ENCODE measurements at regions not wholly inside any gene's neighbourhood (a gene's known extent, or its start where the extent isn't known, plus 50 kb on each side); places are given as distances from the start of the nearest gene placed in this dataset.

DNA sequence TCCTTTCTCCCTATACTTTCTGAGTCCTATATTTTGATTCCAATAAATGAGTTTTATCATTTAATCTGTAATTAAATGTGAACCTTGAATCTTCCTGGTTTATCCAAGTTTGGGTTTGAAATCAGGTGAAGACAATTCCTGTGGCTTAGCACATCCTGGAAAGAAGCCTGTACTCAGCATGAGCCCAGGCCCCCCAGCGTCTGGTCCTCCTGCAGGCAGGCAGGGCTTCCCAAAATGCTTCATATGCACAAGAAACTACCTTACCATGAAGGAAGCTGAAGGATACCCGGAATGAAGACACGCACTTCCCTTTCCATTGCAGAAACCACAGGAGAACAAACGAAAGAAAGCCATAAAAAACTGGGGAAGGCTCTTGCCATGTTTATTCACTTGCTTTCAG is 157.4 kb upstream of the PDE10A start:
- no peaks in the 10 kb centered on the region for H3K9me3 ChIP-seq (ENCODE audit: control insufficient read depth in 2 of 3, low read length in 3 of 3)

DNA sequence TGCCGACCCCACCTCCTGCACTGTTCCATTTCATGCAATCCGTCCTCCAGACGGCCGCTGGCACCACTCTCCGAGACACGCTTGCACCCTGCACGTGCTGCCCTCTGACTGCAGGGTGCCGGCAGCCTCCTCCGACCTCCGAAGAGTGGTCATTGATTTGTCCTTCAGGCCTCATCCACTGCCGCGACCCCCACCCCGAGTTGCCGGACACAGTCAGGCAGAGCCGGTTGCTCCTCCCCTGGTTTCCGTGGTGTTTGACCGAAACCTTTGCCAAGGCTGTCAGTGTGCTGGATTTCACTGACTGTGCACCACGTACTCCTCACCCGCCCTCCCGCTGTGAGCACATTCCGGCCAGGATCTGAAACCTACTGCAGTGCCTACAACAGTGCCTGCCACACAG is 156.4 kb upstream of the PDE10A start:
- H3K36me3 Mint-ChIP-seq, result peaks cover 0 to 4% (median 0%) of the 10 kb centered on the region in 5 donors
- CTCF ChIA-PET, result no interaction called here
- Histone ChIP-seq H3K4me3 (ENCODE audit: low read length) (no peak overlapping the region), H3K4me1 (ENCODE audit: control insufficient read depth in 2 of 2, insufficient read depth in 2 of 2, low read length in 2 of 2) (no peaks in the 10 kb centered on the region), H3K27ac (ENCODE audit: low read depth, low read length) (no peak overlapping the region), H3K36me3 (ENCODE audit: control insufficient read depth in 2 of 3, insufficient read depth in 3 of 3, low read length in 3 of 3) (no peaks in the 10 kb centered on the region), H3K9me3 (ENCODE audit: control insufficient read depth in 2 of 3, low read length in 3 of 3) (no peaks in the 10 kb centered on the region), H3K27me3 (ENCODE audit: control insufficient read depth in 2 of 2, insufficient read depth in 2 of 2, low read length in 2 of 2) (no peaks in the 10 kb centered on the region)
- peaks cover 32 to 60% (median 53%) of the 10 kb centered on the region in 5 donors for H3K27me3 Mint-ChIP-seq
- POLR2A ChIA-PET, result no interaction called here
- peaks cover 0 to 12% (median 0%) of the 10 kb centered on the region in 7 donors for H3K4me1 Mint-ChIP-seq
- H3K4me3 Mint-ChIP-seq, result no peak overlapping the region
- intact Hi-C loops (cut with micrococcal nuclease), result no loop called here
- DNase-seq, result no peak
- no peaks in the 10 kb centered on the region for H3K9me3 Mint-ChIP-seq
- no peak for ATAC-seq
- H3K27ac Mint-ChIP-seq, result no peak overlapping the region

More for the DNA sequence above, 157.4 kb upstream of the PDE10A start:
- Mint-ChIP-seq H3K4me1 (peaks cover 0 to 12% (median 0%) of the 10 kb centered on the region in 7 donors), H3K36me3 (no peaks in the 10 kb centered on the region), H3K9me3 (peaks cover 0 to 2% (median 0%) of the 10 kb centered on the region in 11 donors), H3K4me3 (no peak overlapping the region), H3K27ac (no peak overlapping the region), H3K27me3 (peaks cover 32 to 50% (median 44%) of the 10 kb centered on the region in 5 donors)
- Histone ChIP-seq H3K4me1 (ENCODE audit: control insufficient read depth in 2 of 2, insufficient read depth in 2 of 2, low read length in 2 of 2) (no peaks in the 10 kb centered on the region), H3K27me3 (ENCODE audit: control insufficient read depth in 2 of 2, insufficient read depth in 2 of 2, low read length in 2 of 2) (no peaks in the 10 kb centered on the region), H3K4me3 (ENCODE audit: low read length) (no peak overlapping the region), H3K27ac (ENCODE audit: low read depth, low read length) (no peak overlapping the region), H3K36me3 (ENCODE audit: control insufficient read depth in 2 of 3, insufficient read depth in 3 of 3, low read length in 3 of 3) (no peaks in the 10 kb centered on the region)
- intact Hi-C loops (cut with micrococcal nuclease), result no loop called here
- ChIA-PET CTCF (interaction anchor here (0.6 kb wide), 1 partner anchor 233 kb away, joined by 3 read pairs; no protein-coding TSS in a partner anchor), POLR2A (no interaction called here)
- ATAC-seq, result no peak
- DNase-seq, result no peak

DNA sequence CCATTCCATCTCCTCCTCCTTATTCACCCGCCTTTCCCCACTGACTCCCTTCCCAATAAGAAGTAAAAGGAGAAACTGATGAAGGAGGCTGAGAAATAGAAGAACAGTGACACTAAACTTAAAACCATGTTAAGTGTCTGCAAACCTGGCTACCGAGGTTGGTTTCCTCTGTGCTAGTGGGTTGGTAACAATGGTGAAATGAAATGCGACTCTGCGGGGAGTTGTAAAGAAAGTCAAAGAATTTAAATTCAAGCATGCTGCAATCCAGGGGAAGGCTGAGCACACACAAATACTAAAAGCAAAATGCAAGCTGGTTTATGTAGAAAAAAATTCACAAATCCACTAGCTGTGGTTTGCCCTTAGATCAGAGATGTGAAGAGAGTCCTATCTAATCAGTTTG is 155.2 kb upstream of the PDE10A start:
- POLR2A ChIA-PET, result no interaction called here
- ATAC-seq (no peak), DNase-seq (no peak)
- no peaks in the 10 kb centered on the region for H3K36me3 ChIP-seq (ENCODE audit: control insufficient read depth in 2 of 3, insufficient read depth in 3 of 3, low read length in 3 of 3)
- Mint-ChIP-seq H3K27me3 (peaks cover 32 to 62% (median 55%) of the 10 kb centered on the region in 5 donors), H3K36me3 (peaks cover 0 to 4% (median 0%) of the 10 kb centered on the region in 5 donors), H3K9me3 (no peaks in the 10 kb centered on the region), H3K4me1 (peaks cover 0 to 12% (median 0%) of the 10 kb centered on the region in 7 donors), H3K27ac (no peak overlapping the region), H3K4me3 (no peak overlapping the region)
- CTCF ChIA-PET, result interaction anchor here (0.7 kb wide), 1 partner anchor 16 kb away, joined by 3 read pairs; no protein-coding TSS in a partner anchor
- no peaks in the 10 kb centered on the region for H3K4me1 ChIP-seq (ENCODE audit: control insufficient read depth in 2 of 2, insufficient read depth in 2 of 2, low read length in 2 of 2)
- intact Hi-C loops (cut with micrococcal nuclease), result no loop called here
- H3K9me3 ChIP-seq (ENCODE audit: control insufficient read depth in 2 of 3, low read length in 3 of 3), result no peaks in the 10 kb centered on the region
- no peaks in the 10 kb centered on the region for H3K27me3 ChIP-seq (ENCODE audit: control insufficient read depth in 2 of 2, insufficient read depth in 2 of 2, low read length in 2 of 2)
- no peak overlapping the region for H3K27ac ChIP-seq (ENCODE audit: low read depth, low read length)
- H3K4me3 ChIP-seq (ENCODE audit: low read length), result no peak overlapping the region

DNA sequence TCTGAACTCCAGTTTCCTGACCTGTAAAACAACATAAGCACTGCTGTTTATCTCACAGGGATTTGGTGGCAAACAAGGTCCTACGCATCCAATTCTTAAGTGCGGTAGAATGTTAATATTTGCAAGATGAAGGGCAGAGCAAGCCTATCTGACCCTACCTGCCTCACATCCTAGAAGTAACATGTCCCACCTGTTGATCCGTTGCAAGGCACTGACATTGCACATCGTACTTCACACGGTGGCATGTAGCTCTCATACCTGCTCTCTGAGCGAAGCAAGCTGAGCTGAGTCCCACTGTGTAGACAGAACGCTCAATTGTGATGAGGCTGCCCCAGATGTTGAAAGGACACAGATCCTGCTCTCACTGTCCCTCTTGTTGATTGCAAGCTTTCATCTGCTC is 154.7 kb upstream of the PDE10A start:
- Histone ChIP-seq H3K4me3 (ENCODE audit: low read length) (no peak overlapping the region), H3K9me3 (ENCODE audit: control insufficient read depth in 2 of 3, low read length in 3 of 3) (no peaks in the 10 kb centered on the region), H3K36me3 (ENCODE audit: control insufficient read depth in 2 of 3, insufficient read depth in 3 of 3, low read length in 3 of 3) (no peaks in the 10 kb centered on the region), H3K27ac (ENCODE audit: low read depth, low read length) (no peak overlapping the region), H3K27me3 (ENCODE audit: control insufficient read depth in 2 of 2, insufficient read depth in 2 of 2, low read length in 2 of 2) (no peaks in the 10 kb centered on the region), H3K4me1 (ENCODE audit: control insufficient read depth in 2 of 2, insufficient read depth in 2 of 2, low read length in 2 of 2) (no peaks in the 10 kb centered on the region)
- ATAC-seq (no peak), DNase-seq (no peak)
- peaks cover 0 to 12% (median 0%) of the 10 kb centered on the region in 7 donors for H3K4me1 Mint-ChIP-seq
- H3K27ac Mint-ChIP-seq, result no peak overlapping the region
- no peaks in the 10 kb centered on the region for H3K9me3 Mint-ChIP-seq
- no peak overlapping the region for H3K4me3 Mint-ChIP-seq
- intact Hi-C loops (cut with micrococcal nuclease), result no loop called here
- peaks cover 32 to 64% (median 55%) of the 10 kb centered on the region in 5 donors for H3K27me3 Mint-ChIP-seq
- ChIA-PET CTCF (interaction anchor here (0.7 kb wide), 1 partner anchor 16 kb away, joined by 3 read pairs; no protein-coding TSS in a partner anchor), POLR2A (no interaction called here)
- H3K36me3 Mint-ChIP-seq, result peaks cover 0 to 4% (median 0%) of the 10 kb centered on the region in 5 donors

DNA sequence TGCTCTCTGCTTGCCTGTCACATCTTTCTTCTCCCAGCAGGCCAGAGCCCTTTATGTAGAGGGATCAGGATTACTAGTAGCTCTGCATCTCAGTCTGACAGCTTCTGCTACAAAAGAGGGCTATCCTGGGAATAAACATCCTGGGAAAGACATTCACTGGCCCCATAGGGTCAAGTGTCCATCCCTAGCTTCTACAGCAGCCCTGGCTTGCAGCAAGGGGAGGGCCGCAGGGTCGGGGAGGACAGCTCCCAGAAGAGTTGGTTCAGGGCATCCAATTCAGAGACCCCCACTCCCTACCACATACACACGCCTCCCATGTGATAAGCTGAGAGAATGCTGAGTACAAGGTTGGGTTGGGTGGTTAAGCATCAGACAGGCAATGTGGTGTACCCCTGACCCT is 154.1 kb upstream of the PDE10A start:
- H3K36me3 Mint-ChIP-seq, result peaks cover 0 to 4% (median 0%) of the 10 kb centered on the region in 5 donors
- Histone ChIP-seq H3K36me3 (ENCODE audit: control insufficient read depth in 2 of 3, insufficient read depth in 3 of 3, low read length in 3 of 3) (no peaks in the 10 kb centered on the region), H3K27ac (ENCODE audit: low read depth, low read length) (no peak overlapping the region), H3K4me1 (ENCODE audit: control insufficient read depth in 2 of 2, insufficient read depth in 2 of 2, low read length in 2 of 2) (no peaks in the 10 kb centered on the region), H3K4me3 (ENCODE audit: low read length) (no peak overlapping the region), H3K27me3 (ENCODE audit: control insufficient read depth in 2 of 2, insufficient read depth in 2 of 2, low read length in 2 of 2) (no peaks in the 10 kb centered on the region), H3K9me3 (ENCODE audit: control insufficient read depth in 2 of 3, low read length in 3 of 3) (no peaks in the 10 kb centered on the region)
- H3K4me1 Mint-ChIP-seq, result peaks cover 0 to 12% (median 0%) of the 10 kb centered on the region in 7 donors
- ATAC-seq, result no peak
- H3K27me3 Mint-ChIP-seq, result peaks cover 32 to 66% (median 55%) of the 10 kb centered on the region in 5 donors
- POLR2A ChIA-PET, result no interaction called here
- no peaks in the 10 kb centered on the region for H3K9me3 Mint-ChIP-seq
- H3K27ac Mint-ChIP-seq, result no peak overlapping the region
- no peak for DNase-seq
- CTCF ChIA-PET, result interaction anchor here (0.7 kb wide), 1 partner anchor 15 kb away, joined by 3 read pairs; no protein-coding TSS in a partner anchor
- intact Hi-C loops (cut with micrococcal nuclease), result no loop called here
- H3K4me3 Mint-ChIP-seq, result no peak overlapping the region

DNA sequence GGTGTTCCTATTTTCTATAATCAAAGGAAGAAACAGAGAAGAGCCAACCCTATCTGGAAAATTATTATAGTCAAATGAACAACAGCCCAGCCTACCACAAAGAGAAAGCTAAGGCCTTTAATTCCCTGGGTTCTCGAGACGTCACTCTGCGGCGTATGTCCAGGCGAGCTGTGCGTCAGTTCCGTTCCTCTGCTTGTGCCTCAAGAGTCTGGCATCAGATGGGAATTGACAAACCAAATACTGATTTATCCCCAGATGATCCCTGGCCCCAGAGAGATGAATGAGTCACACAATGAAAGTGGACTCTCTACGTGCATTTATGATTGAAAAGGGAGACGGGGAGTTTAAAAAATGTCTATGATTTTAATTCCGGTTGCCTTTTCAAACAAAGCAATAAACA is 151.6 kb upstream of the PDE10A start:
- no peaks in the 10 kb centered on the region for H3K36me3 ChIP-seq (ENCODE audit: control insufficient read depth in 2 of 3, insufficient read depth in 3 of 3, low read length in 3 of 3)
- CTCF ChIA-PET, result no interaction called here
- intact Hi-C loops (cut with micrococcal nuclease), result no loop called here
- H3K27me3 ChIP-seq (ENCODE audit: control insufficient read depth in 2 of 2, insufficient read depth in 2 of 2, low read length in 2 of 2), result no peaks in the 10 kb centered on the region
- Mint-ChIP-seq H3K36me3 (peaks cover 0 to 4% (median 0%) of the 10 kb centered on the region in 5 donors), H3K9me3 (peaks cover 0 to 10% (median 5%) of the 10 kb centered on the region in 11 donors), H3K27ac (no peak overlapping the region), H3K4me1 (peaks cover 0 to 5% (median 0%) of the 10 kb centered on the region in 7 donors), H3K4me3 (no peak overlapping the region), H3K27me3 (peaks cover 19 to 58% (median 43%) of the 10 kb centered on the region in 5 donors)
- ATAC-seq (no peak), DNase-seq (no peak)
- H3K4me1 ChIP-seq (ENCODE audit: control insufficient read depth in 2 of 2, insufficient read depth in 2 of 2, low read length in 2 of 2), result no peaks in the 10 kb centered on the region
- H3K4me3 ChIP-seq (ENCODE audit: low read length), result no peak overlapping the region
- H3K27ac ChIP-seq (ENCODE audit: low read depth, low read length), result no peak overlapping the region
- no peaks in the 10 kb centered on the region for H3K9me3 ChIP-seq (ENCODE audit: control insufficient read depth in 2 of 3, low read length in 3 of 3)
- POLR2A ChIA-PET, result no interaction called here

DNA sequence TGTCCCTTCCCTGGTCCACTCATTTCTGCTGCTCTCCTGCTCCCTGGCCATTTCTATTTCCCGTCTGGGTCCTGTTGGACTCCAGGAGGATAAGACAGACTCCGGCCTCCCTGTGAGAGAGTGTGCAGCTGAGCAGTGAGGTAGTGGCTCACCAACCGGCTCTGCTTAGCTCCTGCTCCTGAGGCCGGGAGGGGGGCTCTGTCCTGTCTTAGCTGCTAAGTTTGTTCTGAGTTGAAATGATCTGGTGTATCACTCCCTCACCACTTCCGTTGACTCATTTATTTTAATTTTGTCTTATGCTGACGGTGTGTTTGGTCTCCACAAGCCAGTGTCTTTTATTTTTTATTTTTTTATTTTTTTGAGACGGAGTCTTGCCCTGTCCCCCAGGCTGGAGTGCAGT is 148.5 kb upstream of the PDE10A start:
- POLR2A ChIA-PET, result no interaction called here
- Histone ChIP-seq H3K36me3 (ENCODE audit: control insufficient read depth in 2 of 3, insufficient read depth in 3 of 3, low read length in 3 of 3) (no peaks in the 10 kb centered on the region), H3K27me3 (ENCODE audit: control insufficient read depth in 2 of 2, insufficient read depth in 2 of 2, low read length in 2 of 2) (no peaks in the 10 kb centered on the region), H3K4me1 (ENCODE audit: control insufficient read depth in 2 of 2, insufficient read depth in 2 of 2, low read length in 2 of 2) (no peaks in the 10 kb centered on the region), H3K4me3 (ENCODE audit: low read length) (no peak overlapping the region), H3K9me3 (ENCODE audit: control insufficient read depth in 2 of 3, low read length in 3 of 3) (no peaks in the 10 kb centered on the region), H3K27ac (ENCODE audit: low read depth, low read length) (no peak overlapping the region)
- DNase-seq (no peak), ATAC-seq (no peak)
- peaks cover under 1 to 42% (median 23%) of the 10 kb centered on the region in 5 donors for H3K27me3 Mint-ChIP-seq
- H3K9me3 Mint-ChIP-seq, result peaks cover 0 to 16% (median 5%) of the 10 kb centered on the region in 11 donors
- H3K27ac Mint-ChIP-seq, result no peak overlapping the region
- intact Hi-C loops (cut with micrococcal nuclease), result no loop called here
- CTCF ChIA-PET, result no interaction called here
- H3K36me3 Mint-ChIP-seq, result peaks cover 0 to 4% (median 0%) of the 10 kb centered on the region in 5 donors
- peaks cover 0 to 1% (median 0%) of the 10 kb centered on the region in 7 donors for H3K4me1 Mint-ChIP-seq
- no peak overlapping the region for H3K4me3 Mint-ChIP-seq

Measured in naive thymus-derived CD4-positive, alpha-beta T cell (primary cell).